ENCODE measurements at regions not wholly inside any gene's neighbourhood (a gene's known extent, or its start where the extent isn't known, plus 50 kb on each side); places are given as distances from the start of the nearest gene placed in this dataset.
"Not testable (repeated sequence)": the region's sequence is repeated elsewhere in the genome, so short reads cannot be mapped to it uniquely, and the experiment has no call there.

- not testable (repeated sequence) for H3F3A ChIP-seq (ENCODE audit: insufficient read depth, low read length, poor library complexity, severe bottlenecking); H3K4me3 ChIP-seq (ENCODE audit: low read length); H3K9me3 ChIP-seq (ENCODE audit: low read length); H3K79me2 ChIP-seq (replicated peaks; ENCODE audit: insufficient read depth, low read length); H3K27ac ChIP-seq (ENCODE audit: low read length); H3K4me2 ChIP-seq (ENCODE audit: low read length); H2AFZ ChIP-seq (ENCODE audit: low read depth, low read length); H3K27me3 ChIP-seq (ENCODE audit: insufficient read depth, low read depth, low read length); H3K9me2 ChIP-seq (ENCODE audit: insufficient read depth, low read length); H4K20me1 ChIP-seq (ENCODE audit: insufficient read depth); H3K9ac ChIP-seq (ENCODE audit: low read length); H3K36me3 ChIP-seq (ENCODE audit: insufficient read depth, low read length)
Measured at GRCh38 chr10:93232159-93232558, 158.5 kb downstream of the CYP26A1 start.

DNA sequence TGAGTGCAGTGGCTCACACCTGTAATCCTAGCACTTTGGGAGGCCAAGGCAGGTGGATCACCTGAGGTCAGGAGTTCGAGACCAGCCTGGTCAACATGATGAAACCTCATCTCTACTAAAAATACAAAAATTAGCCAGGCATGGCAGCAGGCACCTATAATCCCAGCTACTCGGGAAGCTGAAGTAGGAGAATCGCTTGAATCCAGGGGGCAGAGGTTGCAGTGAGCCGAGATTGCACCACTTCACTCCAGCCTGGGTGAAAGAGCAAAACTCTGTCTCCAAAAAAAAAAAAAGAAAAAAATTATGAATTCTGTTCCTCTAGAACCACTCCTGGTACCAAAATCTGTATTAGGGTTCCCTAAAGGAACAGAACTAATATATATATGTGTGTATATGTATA is 161.2 kb downstream of the CYP26A1 start:
- not testable (repeated sequence) for H3K9me3 ChIP-seq (ENCODE audit: low read length); H3K36me3 ChIP-seq (ENCODE audit: insufficient read depth, low read length); H3K79me2 ChIP-seq (replicated peaks; ENCODE audit: insufficient read depth, low read length); H3K4me3 ChIP-seq (ENCODE audit: low read length); H4K20me1 ChIP-seq (ENCODE audit: insufficient read depth); H2AFZ ChIP-seq (ENCODE audit: low read depth, low read length); H3K27me3 ChIP-seq (ENCODE audit: insufficient read depth, low read depth, low read length); H3F3A ChIP-seq (ENCODE audit: insufficient read depth, low read length, poor library complexity, severe bottlenecking); H3K9ac ChIP-seq (ENCODE audit: low read length); H3K9me2 ChIP-seq (ENCODE audit: insufficient read depth, low read length); H3K4me2 ChIP-seq (ENCODE audit: low read length); H3K27ac ChIP-seq (ENCODE audit: low read length)

GRCh38 chr10:93235686-93236085 is 162.0 kb downstream of the CYP26A1 start:
- Histone ChIP-seq H3K27ac (ENCODE audit: low read length) (no peak overlapping the region), H3K79me2 (replicated peaks; ENCODE audit: insufficient read depth, low read length) (no peaks in the 10 kb centered on the region), H4K20me1 (ENCODE audit: insufficient read depth) (no peaks in the 10 kb centered on the region), H3K9me3 (ENCODE audit: low read length) (no peaks in the 10 kb centered on the region), H3K27me3 (ENCODE audit: insufficient read depth, low read depth, low read length) (no peaks in the 10 kb centered on the region), H3F3A (ENCODE audit: insufficient read depth, low read length, poor library complexity, severe bottlenecking) (no peaks in the 10 kb centered on the region), H2AFZ (ENCODE audit: low read depth, low read length) (no peak overlapping the region), H3K9ac (ENCODE audit: low read length) (no peak overlapping the region), H3K4me2 (ENCODE audit: low read length) (no peak overlapping the region), H3K36me3 (ENCODE audit: insufficient read depth, low read length) (no peaks in the 10 kb centered on the region), H3K9me2 (ENCODE audit: insufficient read depth, low read length) (no peaks in the 10 kb centered on the region), H3K4me3 (ENCODE audit: low read length) (no peak overlapping the region)
- TF ChIP-seq MXI1 (conservative IDR thresholded peaks at IDR 0.05; ENCODE audit: poor library complexity, severe bottlenecking) (no peak), TAF1 (IDR thresholded peaks at IDR 0.05; ENCODE audit: low read depth) (no peak), REST (IDR thresholded peaks at IDR 0.05; ENCODE audit: borderline replicate concordance) (no peak), SMC3 (conservative IDR thresholded peaks at IDR 0.05; ENCODE audit: poor library complexity) (no peak), CTCF (IDR thresholded peaks at IDR 0.05; ENCODE audit: poor library complexity, severe bottlenecking) (no peak), RAD21 (conservative IDR thresholded peaks at IDR 0.05) (no peak), EZH2 (IDR thresholded peaks at IDR 0.05; ENCODE audit: borderline replicate concordance, insufficient read depth, low read length, poor library complexity, severe bottlenecking) (no peak)

Measured in neural cell (in vitro differentiated cells).